ENCODE measurements at regions not wholly inside any gene's neighbourhood (a gene's known extent, or its start where the extent isn't known, plus 50 kb on each side); places are given as distances from the start of the nearest gene placed in this dataset.

DNA sequence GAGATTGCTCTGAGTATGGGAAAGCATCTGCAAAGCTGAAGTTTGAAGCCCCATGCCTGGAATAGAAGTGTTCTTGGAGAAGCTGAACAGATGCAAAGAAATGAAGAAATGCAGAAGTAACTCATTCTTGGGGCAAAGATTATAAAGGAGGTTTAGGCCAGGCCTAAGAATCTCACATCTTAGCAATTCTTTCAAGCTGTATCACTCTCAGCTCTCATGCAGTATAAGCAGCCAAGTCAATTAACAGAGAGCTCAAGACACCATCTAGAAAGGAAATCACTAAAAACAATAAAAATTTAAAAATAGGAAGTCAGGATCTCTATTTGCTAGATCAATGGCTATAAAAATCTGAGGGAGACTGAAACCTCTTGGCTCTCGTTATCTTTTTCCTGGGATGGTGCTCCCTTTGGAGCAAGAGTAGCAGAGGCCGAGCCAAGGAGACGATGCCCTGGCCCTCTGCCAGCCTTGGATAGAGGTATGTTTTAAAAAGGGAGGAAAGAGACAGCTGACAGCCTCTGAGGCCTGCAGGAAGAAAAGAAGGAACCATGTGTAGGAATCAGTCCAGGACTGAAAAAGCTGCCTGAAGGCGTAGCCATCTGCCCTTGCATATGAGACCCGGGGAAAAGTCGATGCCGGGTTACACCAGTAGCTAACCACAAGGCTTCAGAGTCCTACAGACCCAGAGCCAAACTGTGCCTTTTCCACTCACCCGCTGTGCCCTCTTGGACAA, 229.8 kb downstream of the BLID start:
- TF ChIP-seq, protein P1, sequence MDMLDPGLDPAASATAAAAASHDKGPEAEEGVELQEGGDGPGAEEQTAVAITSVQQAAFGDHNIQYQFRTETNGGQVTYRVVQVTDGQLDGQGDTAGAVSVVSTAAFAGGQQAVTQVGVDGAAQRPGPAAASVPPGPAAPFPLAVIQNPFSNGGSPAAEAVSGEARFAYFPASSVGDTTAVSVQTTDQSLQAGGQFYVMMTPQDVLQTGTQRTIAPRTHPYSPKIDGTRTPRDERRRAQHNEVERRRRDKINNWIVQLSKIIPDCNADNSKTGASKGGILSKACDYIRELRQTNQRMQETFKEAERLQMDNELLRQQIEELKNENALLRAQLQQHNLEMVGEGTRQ (IDR thresholded peaks at IDR 0.05; ENCODE audit: borderline replicate concordance, low read depth, low read length) = no peak
- TF ChIP-seq POLR2AphosphoS5 (IDR thresholded peaks at IDR 0.05; ENCODE audit: low read depth, low read length) (no peak), TEAD4 (IDR thresholded peaks at IDR 0.05; ENCODE audit: borderline replicate concordance, insufficient read depth) (no peak), TAF1 (IDR thresholded peaks at IDR 0.05; ENCODE audit: borderline replicate concordance, low read depth, low read length) (no peak), RAD21 (IDR thresholded peaks at IDR 0.05; ENCODE audit: low read length) (no peak), EZH2phosphoT487 (IDR thresholded peaks at IDR 0.05; ENCODE audit: borderline replicate concordance, low read depth) (no peak), CHD2 (IDR thresholded peaks at IDR 0.05; ENCODE audit: low read length, partially characterized antibody) (no peak)
- TF ChIP-seq, protein P2, sequence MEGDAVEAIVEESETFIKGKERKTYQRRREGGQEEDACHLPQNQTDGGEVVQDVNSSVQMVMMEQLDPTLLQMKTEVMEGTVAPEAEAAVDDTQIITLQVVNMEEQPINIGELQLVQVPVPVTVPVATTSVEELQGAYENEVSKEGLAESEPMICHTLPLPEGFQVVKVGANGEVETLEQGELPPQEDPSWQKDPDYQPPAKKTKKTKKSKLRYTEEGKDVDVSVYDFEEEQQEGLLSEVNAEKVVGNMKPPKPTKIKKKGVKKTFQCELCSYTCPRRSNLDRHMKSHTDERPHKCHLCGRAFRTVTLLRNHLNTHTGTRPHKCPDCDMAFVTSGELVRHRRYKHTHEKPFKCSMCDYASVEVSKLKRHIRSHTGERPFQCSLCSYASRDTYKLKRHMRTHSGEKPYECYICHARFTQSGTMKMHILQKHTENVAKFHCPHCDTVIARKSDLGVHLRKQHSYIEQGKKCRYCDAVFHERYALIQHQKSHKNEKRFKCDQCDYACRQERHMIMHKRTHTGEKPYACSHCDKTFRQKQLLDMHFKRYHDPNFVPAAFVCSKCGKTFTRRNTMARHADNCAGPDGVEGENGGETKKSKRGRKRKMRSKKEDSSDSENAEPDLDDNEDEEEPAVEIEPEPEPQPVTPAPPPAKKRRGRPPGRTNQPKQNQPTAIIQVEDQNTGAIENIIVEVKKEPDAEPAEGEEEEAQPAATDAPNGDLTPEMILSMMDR (IDR thresholded peaks at IDR 0.05) = no peak
- TF ChIP-seq, protein P3, sequence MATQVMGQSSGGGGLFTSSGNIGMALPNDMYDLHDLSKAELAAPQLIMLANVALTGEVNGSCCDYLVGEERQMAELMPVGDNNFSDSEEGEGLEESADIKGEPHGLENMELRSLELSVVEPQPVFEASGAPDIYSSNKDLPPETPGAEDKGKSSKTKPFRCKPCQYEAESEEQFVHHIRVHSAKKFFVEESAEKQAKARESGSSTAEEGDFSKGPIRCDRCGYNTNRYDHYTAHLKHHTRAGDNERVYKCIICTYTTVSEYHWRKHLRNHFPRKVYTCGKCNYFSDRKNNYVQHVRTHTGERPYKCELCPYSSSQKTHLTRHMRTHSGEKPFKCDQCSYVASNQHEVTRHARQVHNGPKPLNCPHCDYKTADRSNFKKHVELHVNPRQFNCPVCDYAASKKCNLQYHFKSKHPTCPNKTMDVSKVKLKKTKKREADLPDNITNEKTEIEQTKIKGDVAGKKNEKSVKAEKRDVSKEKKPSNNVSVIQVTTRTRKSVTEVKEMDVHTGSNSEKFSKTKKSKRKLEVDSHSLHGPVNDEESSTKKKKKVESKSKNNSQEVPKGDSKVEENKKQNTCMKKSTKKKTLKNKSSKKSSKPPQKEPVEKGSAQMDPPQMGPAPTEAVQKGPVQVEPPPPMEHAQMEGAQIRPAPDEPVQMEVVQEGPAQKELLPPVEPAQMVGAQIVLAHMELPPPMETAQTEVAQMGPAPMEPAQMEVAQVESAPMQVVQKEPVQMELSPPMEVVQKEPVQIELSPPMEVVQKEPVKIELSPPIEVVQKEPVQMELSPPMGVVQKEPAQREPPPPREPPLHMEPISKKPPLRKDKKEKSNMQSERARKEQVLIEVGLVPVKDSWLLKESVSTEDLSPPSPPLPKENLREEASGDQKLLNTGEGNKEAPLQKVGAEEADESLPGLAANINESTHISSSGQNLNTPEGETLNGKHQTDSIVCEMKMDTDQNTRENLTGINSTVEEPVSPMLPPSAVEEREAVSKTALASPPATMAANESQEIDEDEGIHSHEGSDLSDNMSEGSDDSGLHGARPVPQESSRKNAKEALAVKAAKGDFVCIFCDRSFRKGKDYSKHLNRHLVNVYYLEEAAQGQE (IDR thresholded peaks at IDR 0.05; ENCODE audit: low read depth, low read length) = no peak
